ENCODE measurements at regions not wholly inside any gene's neighbourhood (a gene's known extent, or its start where the extent isn't known, plus 50 kb on each side); places are given as distances from the start of the nearest gene placed in this dataset.

- TF ChIP-seq CTCF (IDR thresholded peaks at IDR 0.05) (no peak), POLR2A (IDR thresholded peaks at IDR 0.05; ENCODE audit: low read depth) (no peak), EP300 (IDR thresholded peaks at IDR 0.05) (no peak)
These were observed 50.0 kb upstream of the OPCML start for GRCh38 chr11:133582326-133582725.

All from esophagus muscularis mucosa (tissue), 4 donors.